Limb (tissue), 2 donors: ENCODE measurements at regions not wholly inside any gene's neighbourhood (a gene's known extent, or its start where the extent isn't known, plus 50 kb on each side); places are given as distances from the start of the nearest gene placed in this dataset.

Source experiments
- DNase-seq, 2 donors: peaks; one replicate each; pipeline ENCODE4 v3.0.0-alpha.2; 2016; ENCODE audit errors: extremely low spot score in 2 of 2

- no peak for DNase-seq
These were observed 50.7 kb downstream of the ARHGAP35 start for GRCh38 chr19:46911456-46911855.

- no peak for DNase-seq
These were observed 52.5 kb downstream of the ARHGAP35 start for GRCh38 chr19:46913198-46913851.

- DNase-seq, result no peak
These were observed 53.1 kb downstream of the ARHGAP35 start for GRCh38 chr19:46913852-46914430.

- DNase-seq, result no peak
These were observed 54.6 kb downstream of the ARHGAP35 start for GRCh38 chr19:46915386-46915785.

- no peak for DNase-seq
These were observed 56.2 kb downstream of the ARHGAP35 start for GRCh38 chr19:46917002-46917401.

GRCh38 chr19:46919324-46919723 lies 58.5 kb downstream of the ARHGAP35 start:
- no peak for DNase-seq

GRCh38 chr19:46920362-46920761 lies 59.6 kb downstream of the ARHGAP35 start:
- no peak for DNase-seq

- no peak for DNase-seq
These were observed 60.3 kb downstream of the ARHGAP35 start for GRCh38 chr19:46921071-46921470.

GRCh38 chr19:46922465-46922864 lies 61.7 kb downstream of the ARHGAP35 start:
- no peak for DNase-seq

GRCh38 chr19:46924874-46925547 lies 64.2 kb downstream of the ARHGAP35 start:
- DNase-seq, result no peak

- no peak for DNase-seq
These were observed 64.8 kb downstream of the ARHGAP35 start for GRCh38 chr19:46925548-46925950.

- DNase-seq, result no peak
These were observed 65.6 kb downstream of the ARHGAP35 start for GRCh38 chr19:46926170-46927071.

GRCh38 chr19:46927106-46927505 lies 66.3 kb downstream of the ARHGAP35 start:
- DNase-seq, result no peak

GRCh38 chr19:46927893-46928292 lies 67.1 kb downstream of the ARHGAP35 start:
- no peak for DNase-seq

- no peak for DNase-seq
These were observed 68.2 kb downstream of the ARHGAP35 start for GRCh38 chr19:46928951-46929350.

- no peak for DNase-seq
These were observed 70.4 kb downstream of the ARHGAP35 start for GRCh38 chr19:46931202-46931601.

- DNase-seq, result no peak
These were observed 71.5 kb downstream of the ARHGAP35 start for GRCh38 chr19:46932346-46932745.

GRCh38 chr19:46935066-46935663 lies 74.4 kb downstream of the ARHGAP35 start:
- no peak for DNase-seq

GRCh38 chr19:46943150-46943946 lies 76.3 kb upstream of the NPAS1 start:
- DNase-seq, result no peak

- no peak for DNase-seq
These were observed 75.4 kb upstream of the NPAS1 start for GRCh38 chr19:46944123-46944748.
